HFFc6 (cell line): ENCODE measurements at regions not wholly inside any gene's neighbourhood (a gene's known extent, or its start where the extent isn't known, plus 50 kb on each side); places are given as distances from the start of the nearest gene placed in this dataset.
"Not testable (repeated sequence)": the region's sequence is repeated elsewhere in the genome, so short reads cannot be mapped to it uniquely, and the experiment has no call there.

Experiments
- DNase-seq: peaks from one replicate; pipeline ENCODE4 v3.0.0-alpha.2; 2018
- H3K27ac Mint-ChIP-seq: 2 replicates; pipeline ENCODE4 v1.8.0; 2020; ENCODE audit warnings: mild to moderate bottlenecking, mixed read lengths
- H3K27me3 Mint-ChIP-seq: 2 replicates; pipeline ENCODE4 v1.8.0; 2021; ENCODE audit warnings: mild to moderate bottlenecking, moderate library complexity, mixed read lengths; ENCODE audit not compliant: insufficient read depth
- H3K36me3 Mint-ChIP-seq: 2 replicates; pipeline ENCODE4 v1.8.0; 2021; ENCODE audit warnings: low read depth, mixed read lengths
- H3K4me1 Mint-ChIP-seq: 2 replicates; pipeline ENCODE4 v1.8.0; 2020; ENCODE audit warnings: low read depth, mixed read lengths
- H3K4me3 Mint-ChIP-seq: 2 replicates; pipeline ENCODE4 v1.8.0; 2020; ENCODE audit warnings: mild to moderate bottlenecking, moderate library complexity, mixed read lengths
- H3K9me3 Mint-ChIP-seq: 2 replicates; pipeline ENCODE4 v1.8.0; 2020; ENCODE audit warnings: mild to moderate bottlenecking, mixed read lengths

DNA sequence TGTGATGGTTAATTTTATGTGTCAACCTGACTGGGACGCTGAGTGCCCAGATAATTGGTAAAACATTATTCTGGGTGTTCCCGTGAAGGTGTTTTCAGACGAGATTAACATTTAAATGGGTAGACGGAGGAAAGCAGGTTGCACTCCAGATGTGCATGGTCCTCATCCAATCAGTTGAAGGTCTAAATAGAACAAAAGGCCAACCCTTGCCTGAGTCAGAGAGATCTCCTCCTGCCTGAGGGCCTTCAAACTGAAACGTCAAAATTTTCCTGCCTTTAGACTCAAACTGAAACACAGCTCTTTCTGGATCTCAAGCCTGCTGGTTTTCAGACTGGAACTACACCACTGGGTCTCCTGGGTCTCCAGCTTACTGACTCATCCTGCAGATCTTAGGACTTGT is 73.5 kb downstream of the NPIPA8 start:
- H3K27me3 Mint-ChIP-seq, H3K4me1 Mint-ChIP-seq, H3K4me3 Mint-ChIP-seq, H3K27ac Mint-ChIP-seq, H3K36me3 Mint-ChIP-seq, H3K9me3 Mint-ChIP-seq, DNase-seq: not testable (repeated sequence)

DNA sequence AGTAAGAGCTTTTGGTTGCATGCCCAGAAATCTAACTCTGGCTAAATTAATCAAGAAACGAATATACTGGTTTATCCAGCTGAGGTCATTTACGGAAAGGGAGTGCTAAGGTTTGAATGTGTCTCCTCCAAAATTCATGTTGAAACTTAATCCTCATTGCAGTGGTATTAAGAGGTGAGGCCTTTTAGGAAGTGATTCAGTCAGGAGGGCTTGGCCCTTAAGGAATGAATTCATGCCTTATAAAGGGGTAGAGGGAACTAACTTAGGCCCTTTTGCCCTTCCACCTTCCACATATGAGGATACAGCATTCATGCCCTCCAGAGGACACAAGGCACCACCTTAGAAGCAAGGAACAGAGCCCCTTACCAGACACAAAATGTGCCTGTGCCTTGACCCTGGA is 74.7 kb downstream of the NPIPA8 start:
- not testable (repeated sequence) for H3K4me3 Mint-ChIP-seq, H3K36me3 Mint-ChIP-seq, DNase-seq, H3K9me3 Mint-ChIP-seq, H3K4me1 Mint-ChIP-seq, H3K27me3 Mint-ChIP-seq, H3K27ac Mint-ChIP-seq

DNA sequence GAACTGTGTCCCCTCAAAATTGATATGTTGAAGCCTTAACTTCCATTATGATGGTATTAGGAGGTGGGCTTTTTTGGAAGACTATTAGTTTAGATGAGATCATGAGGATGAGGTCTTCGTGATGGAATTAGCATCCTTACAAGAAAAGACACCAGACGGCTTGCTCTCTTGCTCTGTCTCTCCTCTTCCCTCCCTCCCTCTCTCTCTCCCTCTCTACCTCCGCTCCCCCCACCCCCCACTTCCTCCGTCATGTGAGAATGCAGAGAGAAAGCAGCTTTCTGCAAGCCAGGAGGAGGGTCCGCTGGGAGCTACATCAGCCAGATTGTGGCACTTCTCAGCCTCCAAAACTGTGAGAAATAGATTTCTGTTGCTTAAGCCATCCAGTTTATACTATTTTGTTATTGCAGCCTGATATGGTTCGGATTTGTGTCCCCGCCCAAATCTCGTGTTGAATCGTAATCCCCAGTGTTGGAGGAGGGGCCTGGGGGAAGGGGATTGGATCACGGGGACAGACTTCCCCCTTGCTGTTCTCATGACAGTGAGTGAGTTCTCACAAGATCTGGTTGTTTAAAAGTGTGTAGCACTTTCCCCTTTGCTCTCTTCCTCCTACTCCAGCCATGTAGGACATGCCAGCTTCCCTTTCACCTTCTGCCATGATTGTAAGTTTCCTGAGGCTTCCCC is 76.9 kb downstream of the NPIPA8 start:
- H3K27me3 Mint-ChIP-seq, H3K4me1 Mint-ChIP-seq, H3K9me3 Mint-ChIP-seq, H3K27ac Mint-ChIP-seq, DNase-seq, H3K36me3 Mint-ChIP-seq, H3K4me3 Mint-ChIP-seq: not testable (repeated sequence)

DNA sequence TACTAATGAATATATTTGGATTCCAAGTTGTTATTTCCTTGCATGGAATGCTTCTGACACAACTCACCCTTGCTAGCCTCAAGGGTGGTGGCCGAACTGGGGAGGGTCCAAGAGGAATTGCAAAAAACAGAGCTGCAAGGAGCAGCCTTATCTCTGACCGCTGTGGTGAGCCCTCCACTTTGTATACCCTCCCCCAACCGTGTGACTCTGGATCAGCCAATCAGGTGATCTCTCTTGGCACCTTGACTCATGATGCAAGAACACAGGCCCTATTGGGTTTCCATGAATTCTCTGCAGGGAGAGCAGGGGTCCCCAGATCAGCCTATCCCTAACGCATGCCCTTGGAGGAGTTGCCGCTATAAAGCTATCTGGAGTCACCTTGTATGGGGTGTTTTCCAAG is 83.6 kb downstream of the NPIPA8 start:
- not testable (repeated sequence) for H3K36me3 Mint-ChIP-seq, DNase-seq, H3K4me1 Mint-ChIP-seq, H3K27me3 Mint-ChIP-seq, H3K9me3 Mint-ChIP-seq, H3K27ac Mint-ChIP-seq, H3K4me3 Mint-ChIP-seq

DNA sequence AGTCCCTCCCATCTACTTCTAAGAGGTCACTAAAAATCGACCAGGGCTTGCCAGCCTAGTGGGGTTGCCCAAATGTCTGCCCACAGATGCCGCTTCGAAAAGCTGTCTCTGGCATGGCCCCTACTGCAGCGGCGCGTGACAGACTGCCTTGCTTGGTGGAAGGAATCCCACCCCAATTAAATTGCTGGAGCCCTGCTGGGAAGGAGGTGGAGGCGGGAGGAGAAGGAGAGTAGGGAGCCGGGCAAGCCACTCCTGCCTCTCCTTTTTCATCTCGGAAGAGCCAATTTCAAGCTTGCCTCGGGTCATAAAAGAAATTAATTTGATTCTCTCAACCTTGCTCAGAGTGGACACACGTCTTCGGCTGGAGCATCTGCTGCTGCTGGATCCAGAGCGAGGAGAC is 106.0 kb downstream of the NPIPA8 start:
- not testable (repeated sequence) for H3K36me3 Mint-ChIP-seq, H3K9me3 Mint-ChIP-seq, H3K27me3 Mint-ChIP-seq, H3K27ac Mint-ChIP-seq, H3K4me3 Mint-ChIP-seq, DNase-seq, H3K4me1 Mint-ChIP-seq

DNA sequence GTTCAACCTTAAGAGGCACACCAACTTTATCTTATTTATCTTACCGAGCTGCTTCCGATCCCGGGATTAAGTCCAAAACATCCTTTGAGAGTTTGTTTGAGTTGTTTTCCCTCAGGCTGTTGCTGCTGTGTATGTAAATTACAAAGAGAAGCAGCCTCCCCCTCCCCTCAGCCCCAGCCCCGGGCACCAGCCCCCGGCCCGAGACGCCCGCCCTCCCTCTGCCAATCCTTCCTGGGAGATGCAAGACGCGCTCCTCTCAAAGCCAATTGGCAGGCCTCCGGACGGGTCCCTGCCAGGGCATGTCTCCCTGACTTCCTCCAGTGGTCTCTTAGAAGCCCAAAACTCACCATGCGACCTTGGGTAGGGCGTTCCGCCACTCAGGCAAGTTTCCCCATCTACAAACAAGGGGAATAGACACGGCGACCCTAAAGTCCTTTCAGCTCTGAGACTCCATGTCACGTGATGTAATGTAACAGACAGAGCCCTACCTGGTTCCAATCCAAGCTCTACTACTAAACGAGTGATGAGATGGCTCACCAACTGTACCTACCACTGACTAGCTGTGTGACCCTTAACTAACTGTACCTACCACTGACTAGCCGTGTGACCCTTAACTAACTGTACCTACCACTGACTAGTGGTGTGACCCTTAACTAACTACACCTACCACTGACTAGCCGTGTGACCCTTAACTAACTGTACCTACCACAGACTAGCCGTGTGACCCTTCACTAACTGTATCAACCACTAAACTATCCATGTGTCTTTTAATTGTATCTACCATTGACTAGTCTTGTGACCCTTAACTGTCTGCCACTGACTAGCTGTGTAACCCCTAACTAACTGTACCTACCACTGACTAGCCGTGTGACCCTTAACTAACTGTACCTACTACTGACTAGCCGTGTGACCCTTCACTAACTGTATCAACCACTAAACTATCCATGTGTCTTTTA is 114.2 kb downstream of the NPIPA8 start:
- H3K4me3 Mint-ChIP-seq, H3K27me3 Mint-ChIP-seq, H3K9me3 Mint-ChIP-seq, H3K4me1 Mint-ChIP-seq, H3K27ac Mint-ChIP-seq, DNase-seq, H3K36me3 Mint-ChIP-seq: not testable (repeated sequence)

DNA sequence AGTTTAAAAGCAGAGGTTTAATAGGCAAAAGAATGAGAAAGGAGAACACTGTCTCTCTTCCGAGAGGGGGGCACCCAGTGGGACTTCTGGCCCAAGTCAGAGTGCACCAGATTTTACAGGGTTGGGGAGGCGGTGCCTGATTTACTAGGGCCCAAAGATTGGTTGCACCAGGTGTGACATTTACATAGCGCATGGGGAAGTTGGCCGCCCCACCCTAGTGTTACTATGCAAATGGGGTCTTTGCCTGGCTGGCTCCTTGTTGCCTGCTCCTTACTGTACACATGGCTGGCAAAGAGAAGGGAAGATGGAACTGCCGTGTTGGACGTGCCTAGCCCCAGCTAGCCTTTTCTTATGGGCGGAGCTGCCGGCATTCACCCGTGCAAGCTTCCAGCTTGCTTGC is 118.8 kb downstream of the NPIPA8 start:
- not testable (repeated sequence) for H3K27ac Mint-ChIP-seq, H3K36me3 Mint-ChIP-seq, H3K4me1 Mint-ChIP-seq, H3K9me3 Mint-ChIP-seq, DNase-seq, H3K4me3 Mint-ChIP-seq, H3K27me3 Mint-ChIP-seq

DNA sequence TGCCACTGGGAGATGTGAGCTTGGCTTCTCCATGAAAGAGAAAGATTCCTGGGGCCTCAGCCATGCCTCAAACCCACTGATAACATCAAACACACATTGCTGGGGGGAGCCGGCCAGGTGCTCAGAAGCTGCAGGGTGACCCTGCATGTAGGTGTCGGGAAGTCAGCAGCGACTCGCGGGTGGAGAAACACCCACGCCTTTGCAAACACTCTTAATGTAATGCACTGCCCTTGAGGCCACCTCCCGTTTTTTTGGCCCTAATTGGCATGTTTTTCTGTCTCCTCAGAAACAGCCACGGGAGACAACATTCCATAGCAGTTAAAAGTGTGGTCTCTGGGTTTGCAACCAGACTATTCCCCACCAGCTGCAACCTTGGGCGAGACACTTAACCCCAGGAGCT is 119.7 kb downstream of the NPIPA8 start:
- H3K36me3 Mint-ChIP-seq, H3K4me1 Mint-ChIP-seq, H3K27me3 Mint-ChIP-seq, H3K9me3 Mint-ChIP-seq, H3K4me3 Mint-ChIP-seq, DNase-seq, H3K27ac Mint-ChIP-seq: not testable (repeated sequence)

DNA sequence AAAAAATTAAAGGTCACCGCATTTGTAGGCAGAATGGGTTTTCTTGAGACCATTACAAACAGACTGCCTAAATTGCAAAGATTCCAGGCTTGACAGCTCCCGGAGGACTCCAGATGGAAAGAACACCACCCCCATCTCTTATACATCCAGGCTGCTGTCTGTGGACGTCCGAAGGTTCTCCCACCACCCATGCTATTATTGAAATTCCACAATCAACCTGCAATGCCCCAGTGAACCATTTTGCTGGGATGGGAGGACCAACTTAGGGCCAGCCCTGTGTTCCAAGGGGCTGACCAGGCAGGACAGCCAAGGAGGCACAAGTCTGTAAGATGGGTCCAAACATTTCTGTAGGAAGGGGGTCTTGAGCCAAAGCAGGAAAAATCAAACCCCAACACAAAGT is 122.7 kb downstream of the NPIPA8 start:
- not testable (repeated sequence) for H3K4me1 Mint-ChIP-seq, H3K27ac Mint-ChIP-seq, H3K36me3 Mint-ChIP-seq, H3K4me3 Mint-ChIP-seq, H3K9me3 Mint-ChIP-seq, H3K27me3 Mint-ChIP-seq, DNase-seq

DNA sequence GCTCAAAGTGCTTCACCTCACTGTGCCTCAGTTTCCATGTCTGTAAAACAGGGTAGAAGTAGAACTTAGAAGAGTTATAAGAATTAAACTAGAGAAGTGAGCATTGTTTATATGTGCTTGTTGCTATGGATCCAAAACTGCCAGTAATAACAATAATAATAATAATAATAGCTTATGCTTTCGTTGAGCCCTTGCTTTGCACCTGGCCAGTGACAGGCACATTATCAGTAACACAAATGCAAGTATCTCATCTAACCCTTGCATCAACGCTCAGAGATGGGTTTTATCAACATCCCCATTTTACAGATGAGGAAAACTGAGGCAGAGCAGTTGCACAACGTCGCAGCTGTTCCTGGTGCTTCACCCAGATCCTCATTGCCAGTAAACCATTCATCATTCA is 125.0 kb downstream of the NPIPA8 start:
- H3K27ac Mint-ChIP-seq, H3K4me1 Mint-ChIP-seq, H3K27me3 Mint-ChIP-seq, H3K36me3 Mint-ChIP-seq, DNase-seq, H3K4me3 Mint-ChIP-seq, H3K9me3 Mint-ChIP-seq: not testable (repeated sequence)

DNA sequence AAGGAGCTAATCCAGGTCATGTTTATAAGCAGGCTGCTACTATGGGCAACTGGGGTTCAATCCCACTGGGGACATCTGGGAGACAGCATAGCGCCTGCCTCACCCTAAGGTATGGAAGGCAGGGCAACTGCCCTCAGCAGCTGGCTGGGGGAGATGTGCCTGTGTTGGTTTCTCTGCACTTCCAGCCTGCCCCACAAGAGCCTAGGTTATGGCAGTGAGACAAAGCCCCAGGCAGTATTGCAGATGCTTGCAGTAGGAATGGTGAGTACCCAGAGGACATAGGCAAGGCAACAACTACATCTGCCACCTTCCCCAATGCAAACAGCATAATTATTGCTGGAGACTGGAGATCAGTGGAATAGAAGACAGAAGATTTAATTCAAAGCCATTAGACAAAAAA is 131.8 kb downstream of the NPIPA8 start:
- not testable (repeated sequence) for H3K9me3 Mint-ChIP-seq, H3K27ac Mint-ChIP-seq, DNase-seq, H3K4me1 Mint-ChIP-seq, H3K4me3 Mint-ChIP-seq, H3K36me3 Mint-ChIP-seq, H3K27me3 Mint-ChIP-seq

DNA sequence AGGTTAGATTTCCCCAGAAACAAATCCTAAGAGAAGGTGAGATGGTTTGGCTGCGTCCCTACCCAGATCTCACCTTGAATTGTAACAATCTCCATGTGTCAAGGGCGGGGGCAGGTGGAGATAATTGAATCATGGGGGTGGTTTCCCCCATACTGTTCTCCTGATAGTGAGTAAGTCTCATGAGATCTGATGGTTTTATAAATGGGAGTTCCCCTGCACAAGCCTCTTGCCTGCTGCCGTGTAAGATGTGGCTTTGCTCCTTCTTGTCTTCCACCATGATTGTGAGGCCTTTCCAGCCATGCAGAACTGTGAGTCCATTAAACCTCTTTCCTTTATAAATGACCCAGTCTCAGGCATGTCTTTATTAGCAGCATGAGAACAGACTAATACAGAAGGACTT is 132.2 kb downstream of the NPIPA8 start:
- DNase-seq, result not testable (repeated sequence)

DNA sequence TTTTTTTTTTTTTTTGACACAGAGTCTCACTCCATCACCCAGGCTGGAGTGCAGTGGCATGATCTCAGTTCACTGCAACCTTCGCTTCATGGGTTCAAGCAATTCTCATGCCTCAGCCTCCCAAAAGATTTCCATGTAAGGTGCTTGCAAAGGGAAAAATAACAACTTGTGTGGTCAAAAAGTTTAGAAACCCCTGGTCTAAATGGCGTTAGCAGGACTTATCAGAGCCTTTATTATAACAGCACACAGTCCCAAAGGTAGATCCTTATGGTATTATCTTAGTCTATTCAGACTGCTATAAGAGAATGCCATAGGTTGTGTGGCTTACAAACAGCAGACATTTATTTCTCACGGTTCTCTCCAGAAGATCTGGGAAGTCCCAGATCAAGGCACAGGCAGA is 135.0 kb downstream of the NPIPA8 start:
- not testable (repeated sequence) for DNase-seq, H3K27me3 Mint-ChIP-seq, H3K27ac Mint-ChIP-seq, H3K4me1 Mint-ChIP-seq, H3K9me3 Mint-ChIP-seq, H3K36me3 Mint-ChIP-seq, H3K4me3 Mint-ChIP-seq

More for the DNA sequence above, 132.2 kb downstream of the NPIPA8 start:
- not testable (repeated sequence) for H3K4me1 Mint-ChIP-seq, H3K27me3 Mint-ChIP-seq, H3K36me3 Mint-ChIP-seq, H3K4me3 Mint-ChIP-seq, H3K27ac Mint-ChIP-seq, H3K9me3 Mint-ChIP-seq

DNA sequence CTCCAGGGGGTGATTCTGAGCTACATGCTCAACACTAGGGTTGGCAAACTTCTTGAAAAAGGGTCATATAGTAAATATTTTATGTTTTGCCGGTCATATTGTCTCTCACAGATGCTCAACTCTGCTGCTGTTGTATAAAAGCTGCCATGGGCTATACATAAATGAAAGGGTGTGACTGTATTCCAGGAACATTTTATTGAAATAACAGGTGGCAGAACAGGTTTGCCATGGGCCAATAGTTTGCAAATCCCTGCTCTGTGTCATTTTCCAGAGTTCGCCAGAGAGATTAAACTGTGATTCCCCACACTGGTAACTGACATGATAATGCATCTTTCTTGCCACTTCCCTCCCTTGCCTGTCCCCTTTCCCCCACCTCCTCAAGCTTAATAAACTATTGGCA is 144.1 kb downstream of the NPIPA8 start:
- H3K27me3 Mint-ChIP-seq, H3K4me3 Mint-ChIP-seq, H3K27ac Mint-ChIP-seq, H3K9me3 Mint-ChIP-seq, DNase-seq, H3K4me1 Mint-ChIP-seq, H3K36me3 Mint-ChIP-seq: not testable (repeated sequence)
